Trophoblast cell (in vitro differentiated cells and primary cell): ENCODE measurements at regions not wholly inside any gene's neighbourhood (a gene's known extent, or its start where the extent isn't known, plus 50 kb on each side); places are given as distances from the start of the nearest gene placed in this dataset.

ENCODE experiments used
- DNase-seq, 2 donors: peaks; one replicate each; pipeline ENCODE4 v3.0.0-alpha.2; 2016
- H2AFZ ChIP-seq: 2 replicates; pipeline ENCODE4 v1.6.1; 2013; ENCODE audit warnings: low read length, moderate library complexity, mild to moderate bottlenecking; ENCODE audit not compliant: insufficient read depth, poor library complexity
- H2AK5ac ChIP-seq: 2 replicates; pipeline ENCODE4 v1.6.1; 2013; ENCODE audit warnings: mild to moderate bottlenecking, low read length
- H2BK120ac ChIP-seq: 2 replicates; pipeline ENCODE4 v1.6.1; 2013; ENCODE audit warnings: low read length, mild to moderate bottlenecking, moderate library complexity; ENCODE audit not compliant: insufficient read depth, poor library complexity
- H2BK12ac ChIP-seq: 2 replicates; pipeline ENCODE4 v1.6.1; 2013; ENCODE audit warnings: mild to moderate bottlenecking, low read length, moderate library complexity
- H2BK5ac ChIP-seq: 2 replicates; pipeline ENCODE4 v1.6.1; 2013; ENCODE audit warnings: low read length, low read depth, moderate library complexity, mild to moderate bottlenecking; ENCODE audit not compliant: poor library complexity
- H3K14ac ChIP-seq: 2 replicates; pipeline ENCODE4 v1.6.1; 2013; ENCODE audit warnings: mild to moderate bottlenecking, low read length
- H3K18ac ChIP-seq: 2 replicates; pipeline ENCODE4 v1.6.1; 2013; ENCODE audit warnings: mild to moderate bottlenecking, low read length
- H3K23ac ChIP-seq: 2 replicates; pipeline ENCODE4 v1.6.1; 2013; ENCODE audit warnings: low read length
- H3K27ac ChIP-seq: 2 replicates; pipeline ENCODE4 v1.5.1; 2013; ENCODE audit warnings: low read depth, mild to moderate bottlenecking, inconsistent platforms, low read length, moderate library complexity
- H3K27me3 ChIP-seq: 2 replicates; pipeline ENCODE4 v1.6.1; 2013; ENCODE audit warnings: inconsistent platforms, mild to moderate bottlenecking, low read length, moderate library complexity; ENCODE audit not compliant: insufficient read depth
- H3K36me3 ChIP-seq, 2 experiments: 1 replicate in 1 of 2; 2 replicates in 1 of 2; pipeline ENCODE4 v1.6.1; 2013; ENCODE audit warnings: low read length in 2 of 2, mild to moderate bottlenecking in 2 of 2, moderate library complexity in 1 of 2; ENCODE audit not compliant: insufficient read depth in 2 of 2, control insufficient read depth in 1 of 2
- H3K4ac ChIP-seq: 2 replicates; pipeline ENCODE4 v1.6.1; 2013; ENCODE audit warnings: low read depth, mild to moderate bottlenecking, low read length, moderate library complexity
- H3K4me1 ChIP-seq, 2 experiments: 1 replicate in 1 of 2; 2 replicates in 1 of 2; pipeline ENCODE4 v1.6.1; 2013; ENCODE audit warnings: low read length in 2 of 2, mild to moderate bottlenecking in 2 of 2, moderate library complexity in 1 of 2; ENCODE audit not compliant: insufficient read depth in 2 of 2, control insufficient read depth in 1 of 2
- H3K4me2 ChIP-seq: 2 replicates; pipeline ENCODE4 v1.6.1; 2013; ENCODE audit warnings: inconsistent platforms, mild to moderate bottlenecking, low read length, moderate library complexity
- H3K4me3 ChIP-seq: 2 replicates; pipeline ENCODE4 v1.5.1; 2013; ENCODE audit warnings: mild to moderate bottlenecking, low read depth, low read length, inconsistent platforms
- H3K79me1 ChIP-seq: one replicate; pipeline ENCODE4 v1.6.1; 2013; ENCODE audit warnings: low read length
- H3K79me2 ChIP-seq: 2 replicates; pipeline ENCODE4 v1.6.1; 2013; ENCODE audit warnings: low read length, mild to moderate bottlenecking; ENCODE audit not compliant: control insufficient read depth, insufficient read depth, poor library complexity
- H3K9ac ChIP-seq: 2 replicates; pipeline ENCODE4 v1.6.1; 2013; ENCODE audit warnings: mild to moderate bottlenecking, low read length
- H3K9me3 ChIP-seq: 2 replicates; pipeline ENCODE4 v1.6.1; 2013; ENCODE audit warnings: low read depth, mild to moderate bottlenecking, control low read depth, inconsistent platforms, low read length; ENCODE audit not compliant: insufficient read depth
- H4K12ac ChIP-seq: 2 replicates; pipeline ENCODE4 v1.6.1; 2013; ENCODE audit warnings: low read depth, mild to moderate bottlenecking, low read length, moderate library complexity
- H4K8ac ChIP-seq: 2 replicates; pipeline ENCODE4 v1.6.1; 2013; ENCODE audit warnings: low read depth, mild to moderate bottlenecking, low read length, moderate library complexity
- H4K91ac ChIP-seq: one replicate; pipeline ENCODE4 v1.6.1; 2013; ENCODE audit warnings: low read depth, mild to moderate bottlenecking, low read length, moderate library complexity
- WGBS: extraction: QIAGEN DNeasy Blood & Tissue Kit; methylation state at CpG from one replicate; pipeline ENCODE4 v1.1.7; 2013; ENCODE audit warnings: missing lambda C conversion rate; ENCODE audit not compliant: insufficient read length, insufficient coverage; ENCODE audit errors: extremely low coverage; 5-methylcytosine and 5-hydroxymethylcytosine counted together

DNA sequence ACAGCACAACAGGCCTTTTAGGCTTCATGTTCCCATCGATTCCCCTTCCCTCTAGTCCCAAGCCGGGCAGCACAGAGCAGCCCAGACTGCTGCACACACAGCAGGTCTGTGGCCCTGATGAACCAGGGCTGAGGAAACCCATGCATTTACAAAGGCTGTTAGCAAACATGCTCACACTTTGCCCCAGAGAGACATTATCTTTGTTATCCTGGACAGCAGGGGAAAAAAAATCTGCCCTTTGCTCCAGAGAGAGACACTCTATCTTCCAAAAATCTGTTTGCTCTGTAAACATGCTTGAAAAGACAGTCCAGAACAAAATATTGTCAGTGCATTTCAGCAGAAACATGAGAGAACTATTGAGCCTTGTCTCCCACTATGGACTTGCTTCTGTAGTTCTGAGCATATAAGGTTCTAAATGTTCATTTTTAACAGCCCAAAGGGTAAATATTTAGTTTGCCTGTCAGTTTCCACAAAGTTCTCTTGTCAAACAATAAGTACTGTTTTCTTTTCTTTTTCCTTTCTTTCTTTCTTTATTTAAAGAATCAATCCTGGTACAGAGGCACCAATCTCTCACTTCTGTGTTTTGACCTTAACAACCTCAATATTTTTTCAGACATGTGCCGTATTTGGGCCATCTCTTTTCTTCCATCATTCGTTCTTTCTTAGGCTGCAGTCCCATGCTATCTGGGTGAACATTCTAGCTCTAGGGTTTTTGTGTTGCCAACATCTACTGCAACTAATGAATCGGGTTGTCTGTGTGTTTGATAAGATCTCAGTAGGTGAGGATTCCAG lies 468.0 kb downstream of the EPM2A start:
- no peak overlapping the region for H2BK5ac ChIP-seq
- no peak overlapping the region for H3K9ac ChIP-seq

DNA sequence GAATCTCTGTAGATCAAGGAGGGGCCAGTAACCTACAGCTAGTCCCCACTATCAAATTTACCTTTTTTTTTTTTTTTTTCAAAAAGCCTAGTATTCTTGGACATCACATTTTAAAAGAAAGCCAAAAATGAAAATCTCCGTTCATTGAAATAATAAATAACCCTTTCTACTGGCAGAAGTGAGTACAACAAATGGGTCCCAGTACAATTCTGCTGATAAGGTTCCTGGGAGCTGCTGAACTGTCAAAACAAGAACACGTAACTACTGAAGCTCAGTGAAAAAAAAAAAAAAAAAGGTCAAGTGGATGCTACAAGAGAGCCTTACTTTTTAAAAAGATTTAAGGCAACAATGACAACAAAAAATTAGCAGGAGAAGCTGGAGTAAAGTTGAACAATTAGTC lies 464.9 kb downstream of the EPM2A start:
- no peak overlapping the region for H3K9ac ChIP-seq

More for the DNA sequence above, 468.0 kb downstream of the EPM2A start:
- no peaks in the 10 kb centered on the region for H3K27me3 ChIP-seq
- H3K27ac ChIP-seq, result no peak overlapping the region
- no peak overlapping the region for H3K14ac ChIP-seq
- no peak overlapping the region for H3K23ac ChIP-seq
- no peak overlapping the region for H2AK5ac ChIP-seq
- no peaks in the 10 kb centered on the region for H3K36me3 ChIP-seq
- H3K4me3 ChIP-seq, result no peak overlapping the region
- peak overlapping the region; percentile 71 for H2BK12ac ChIP-seq
- no peak overlapping the region for H4K91ac ChIP-seq
- DNase-seq, result peak; percentile 43 to 77
- H3K9me3 ChIP-seq, result no peaks in the 10 kb centered on the region
- H2BK120ac ChIP-seq, result no peak overlapping the region
- H3K4ac ChIP-seq, result no peak overlapping the region
- no peaks in the 10 kb centered on the region for H3K79me2 ChIP-seq
- peak overlapping the region; percentile 41 for H2AFZ ChIP-seq
- no peak overlapping the region for H3K4me2 ChIP-seq
- no peak overlapping the region for H4K12ac ChIP-seq
- WGBS, result no CpG with 5 or more reads among the region's 5 CpGs
- no peak overlapping the region for H3K18ac ChIP-seq
- H3K79me1 ChIP-seq, result no peaks in the 10 kb centered on the region
- H3K4me1 ChIP-seq, result peaks cover 0 to 3% of the 10 kb centered on the region in 2 experiments
- H4K8ac ChIP-seq, result no peak overlapping the region

DNA sequence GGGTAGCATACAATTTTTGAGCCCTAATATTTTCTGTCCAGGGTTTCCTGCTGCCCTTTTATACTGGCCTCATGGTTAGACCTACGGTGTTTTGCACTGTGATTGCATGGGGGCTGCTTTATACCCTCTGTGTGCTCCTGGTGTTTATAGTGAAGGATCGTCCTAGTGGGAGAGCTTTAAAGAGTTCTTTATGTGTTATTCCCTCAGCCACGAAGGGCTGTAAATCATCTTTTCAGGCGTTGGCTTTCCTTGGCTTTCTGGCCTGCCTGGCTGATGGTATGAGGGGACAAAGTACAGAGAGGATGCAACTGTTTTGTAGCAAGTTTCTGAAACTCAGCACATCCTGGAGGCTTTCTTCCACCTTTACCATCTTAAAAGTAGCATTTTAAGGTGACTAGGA lies 464.3 kb downstream of the EPM2A start:
- Histone ChIP-seq H3K4me3 (no peak overlapping the region), H3K27me3 (no peaks in the 10 kb centered on the region)
- DNase-seq, result no peak

More for the DNA sequence above, 464.9 kb downstream of the EPM2A start:
- Histone ChIP-seq H4K91ac (no peak overlapping the region), H2BK12ac (no peak overlapping the region), H3K9me3 (no peaks in the 10 kb centered on the region), H3K36me3 (no peaks in the 10 kb centered on the region), H3K79me1 (no peaks in the 10 kb centered on the region), H2BK5ac (no peak overlapping the region), H3K23ac (no peak overlapping the region), H3K4me1 (peaks cover 0 to 3% of the 10 kb centered on the region in 2 experiments), H2BK120ac (no peak overlapping the region), H3K79me2 (no peaks in the 10 kb centered on the region), H3K27me3 (no peaks in the 10 kb centered on the region), H2AFZ (no peak overlapping the region), H4K8ac (no peak overlapping the region), H3K14ac (no peak overlapping the region), H3K4me2 (no peak overlapping the region), H4K12ac (no peak overlapping the region), H3K4ac (no peak overlapping the region), H3K27ac (no peak overlapping the region), H2AK5ac (no peak overlapping the region), H3K18ac (no peak overlapping the region), H3K4me3 (no peak overlapping the region)
- WGBS, result no CpG with 5 or more reads among the region's 2 CpGs
- DNase-seq, result no peak

DNA sequence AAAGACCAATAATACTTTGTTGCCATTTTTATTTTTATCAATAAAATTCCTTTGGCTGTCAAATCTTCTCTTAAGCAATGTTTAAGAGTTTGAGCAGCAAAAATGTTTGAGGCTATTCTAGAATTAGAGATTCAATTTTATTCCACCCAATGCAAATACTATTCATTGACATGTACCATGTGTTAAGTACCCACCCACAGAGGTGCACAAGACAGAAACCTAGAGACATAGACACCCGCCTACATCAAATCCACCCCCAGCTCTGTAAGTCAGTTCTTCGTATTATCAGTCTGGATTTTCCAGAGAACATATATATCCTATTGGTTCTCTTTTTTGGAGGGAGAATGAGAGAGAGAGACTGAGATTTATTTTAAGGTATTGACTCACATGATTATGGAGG lies 463.7 kb downstream of the EPM2A start:
- H2AK5ac ChIP-seq, result no peak overlapping the region
- no peak overlapping the region for H2BK12ac ChIP-seq
- no peak overlapping the region for H3K4me3 ChIP-seq
- no peaks in the 10 kb centered on the region for H3K36me3 ChIP-seq
- H4K8ac ChIP-seq, result no peak overlapping the region
- no peak overlapping the region for H3K27ac ChIP-seq
- H3K79me1 ChIP-seq, result no peaks in the 10 kb centered on the region
- no peaks in the 10 kb centered on the region for H3K9me3 ChIP-seq
- H3K9ac ChIP-seq, result no peak overlapping the region
- no peak overlapping the region for H2BK5ac ChIP-seq
- H3K4me1 ChIP-seq, result peaks cover 0 to 3% of the 10 kb centered on the region in 2 experiments
- no peaks in the 10 kb centered on the region for H3K79me2 ChIP-seq
- no peak overlapping the region for H3K4ac ChIP-seq
- H2AFZ ChIP-seq, result no peak overlapping the region
- H3K27me3 ChIP-seq, result no peaks in the 10 kb centered on the region
- no peak overlapping the region for H3K4me2 ChIP-seq
- no peak overlapping the region for H3K18ac ChIP-seq
- DNase-seq, result no peak
- H2BK120ac ChIP-seq, result no peak overlapping the region
- H4K12ac ChIP-seq, result no peak overlapping the region
- H3K23ac ChIP-seq, result no peak overlapping the region
- no CpG with 5 or more reads among the region's 2 CpGs for WGBS
- H3K14ac ChIP-seq, result no peak overlapping the region
- no peak overlapping the region for H4K91ac ChIP-seq

More for the DNA sequence above, 464.3 kb downstream of the EPM2A start:
- H3K79me1 ChIP-seq, result no peaks in the 10 kb centered on the region
- H3K4ac ChIP-seq, result no peak overlapping the region
- H4K12ac ChIP-seq, result no peak overlapping the region
- no peaks in the 10 kb centered on the region for H3K79me2 ChIP-seq
- WGBS, result no CpG with 5 or more reads among the region's 4 CpGs
- H3K27ac ChIP-seq, result no peak overlapping the region
- no peak overlapping the region for H2AFZ ChIP-seq
- H2BK120ac ChIP-seq, result no peak overlapping the region
- H3K4me1 ChIP-seq, result peaks cover 0 to 3% of the 10 kb centered on the region in 2 experiments
- H4K91ac ChIP-seq, result no peak overlapping the region
- no peaks in the 10 kb centered on the region for H3K9me3 ChIP-seq
- no peak overlapping the region for H3K14ac ChIP-seq
- H4K8ac ChIP-seq, result no peak overlapping the region
- H2BK12ac ChIP-seq, result no peak overlapping the region
- H3K4me2 ChIP-seq, result no peak overlapping the region
- H2BK5ac ChIP-seq, result no peak overlapping the region
- H2AK5ac ChIP-seq, result no peak overlapping the region
- no peaks in the 10 kb centered on the region for H3K36me3 ChIP-seq
- no peak overlapping the region for H3K9ac ChIP-seq
- no peak overlapping the region for H3K23ac ChIP-seq
- H3K18ac ChIP-seq, result no peak overlapping the region
